ENCODE measurements at regions not wholly inside any gene's neighbourhood (a gene's known extent, or its start where the extent isn't known, plus 50 kb on each side); places are given as distances from the start of the nearest gene placed in this dataset.
"Not testable (repeated sequence)": the region's sequence is repeated elsewhere in the genome, so short reads cannot be mapped to it uniquely, and the experiment has no call there.

- WGBS, 2 donors: 47 to 48% methylated on average over 10 of the region's 10 CpGs
These were observed 114.8 kb upstream of the ANKRD30BL start for GRCh38 chr2:132276571-132276981.

GRCh38 chr2:132278267-132278666 lies 116.5 kb upstream of the ANKRD30BL start:
- Histone ChIP-seq H3K27me3 (no peaks in the 10 kb centered on the region), H3K4me1 (no peaks in the 10 kb centered on the region), H3K9me3 (no peaks in the 10 kb centered on the region), H3K4me3 (no peak overlapping the region), H3K36me3 (no peaks in the 10 kb centered on the region), H3K27ac (no peak overlapping the region)
- TF ChIP-seq CTCF (IDR thresholded peaks at IDR 0.05): no peak
- 79 to 85% methylated on average over 22 to 23 of the region's 23 CpGs for WGBS, 2 donors
- FAIRE-seq: no peak
- ATAC-seq: no peak
- intact Hi-C loops (cut with DNase I): no loop called here
- DNase-seq: no peak

More at GRCh38 chr2:132276571-132276981, 114.8 kb upstream of the ANKRD30BL start:
- DNase-seq (no peak), ATAC-seq (no peak), FAIRE-seq (no peak)
- Histone ChIP-seq H3K27ac (no peak overlapping the region), H3K9me3 (no peaks in the 10 kb centered on the region), H3K4me1 (no peaks in the 10 kb centered on the region), H3K4me3 (no peak overlapping the region), H3K27me3 (no peaks in the 10 kb centered on the region), H3K36me3 (no peaks in the 10 kb centered on the region)
- no peak for TF ChIP-seq CTCF (IDR thresholded peaks at IDR 0.05)
- intact Hi-C loops (cut with DNase I): no loop called here

- no peak for ATAC-seq
- intact Hi-C loops (cut with DNase I): no loop called here
- Histone ChIP-seq H3K27ac (no peak overlapping the region), H3K27me3 (no peaks in the 10 kb centered on the region), H3K4me1 (no peaks in the 10 kb centered on the region), H3K9me3 (no peaks in the 10 kb centered on the region), H3K4me3 (no peak overlapping the region), H3K36me3 (no peaks in the 10 kb centered on the region)
- no peak for TF ChIP-seq CTCF (IDR thresholded peaks at IDR 0.05)
- DNase-seq: no peak
- 84 to 88% methylated on average over 11 of the region's 11 CpGs for WGBS, 2 donors
- no peak for FAIRE-seq
These were observed 117.6 kb upstream of the ANKRD30BL start for GRCh38 chr2:132279344-132279743.

GRCh38 chr2:132279930-132280615 lies 118.3 kb upstream of the ANKRD30BL start:
- no peak overlapping the region for H3K27ac ChIP-seq
- WGBS, 2 donors: 89 to 97% methylated on average over 29 to 31 of the region's 31 CpGs
- no peaks in the 10 kb centered on the region for H3K36me3 ChIP-seq
- no peaks in the 10 kb centered on the region for H3K9me3 ChIP-seq
- H3K4me3 ChIP-seq: no peak overlapping the region
- FAIRE-seq: no peak
- TF ChIP-seq CTCF (IDR thresholded peaks at IDR 0.05): no peak
- intact Hi-C loops (cut with DNase I): no loop called here
- DNase-seq: no peak
- ATAC-seq: no peak
- no peaks in the 10 kb centered on the region for H3K4me1 ChIP-seq
- no peaks in the 10 kb centered on the region for H3K27me3 ChIP-seq

- Histone ChIP-seq H3K27me3 (no peaks in the 10 kb centered on the region), H3K4me1 (no peaks in the 10 kb centered on the region), H3K27ac (no peak overlapping the region), H3K9me3 (no peaks in the 10 kb centered on the region), H3K36me3 (no peaks in the 10 kb centered on the region), H3K4me3 (no peak overlapping the region)
- WGBS, 2 donors: 88 to 92% methylated on average over 12 of the region's 12 CpGs
- no peak for ATAC-seq
- FAIRE-seq: no peak
- no peak for TF ChIP-seq CTCF (IDR thresholded peaks at IDR 0.05)
- intact Hi-C loops (cut with DNase I): no loop called here
- DNase-seq: no peak
These were observed 119.2 kb upstream of the ANKRD30BL start for GRCh38 chr2:132280912-132281311.

GRCh38 chr2:132282104-132282503 lies 120.4 kb upstream of the ANKRD30BL start:
- ATAC-seq; H3K27ac ChIP-seq; H3K9me3 ChIP-seq; H3K27me3 ChIP-seq; H3K36me3 ChIP-seq; intact Hi-C loops (cut with DNase I); H3K4me3 ChIP-seq; H3K4me1 ChIP-seq; FAIRE-seq; DNase-seq: not testable (repeated sequence)
- 58 to 74% methylated on average over 6 of the region's 6 CpGs for WGBS, 2 donors

All from pancreas (tissue), 10 donors.